Neutrophil (primary cell): ENCODE measurements at regions not wholly inside any gene's neighbourhood (a gene's known extent, or its start where the extent isn't known, plus 50 kb on each side); places are given as distances from the start of the nearest gene placed in this dataset.

Experiments
- H3K27ac ChIP-seq: fragments of 200-600 bp; sonication (generic); 2 replicates; pipeline ENCODE4 v1.5.1; 2016; ENCODE audit warnings: mild to moderate bottlenecking, moderate library complexity
- H3K27me3 ChIP-seq: fragments of 200-600 bp; sonication (generic); 2 replicates; pipeline ENCODE4 v1.6.0; 2016; ENCODE audit warnings: mild to moderate bottlenecking
- H3K36me3 ChIP-seq: fragments of 200-600 bp; sonication (generic); 2 replicates; pipeline ENCODE4 v1.5.1; 2017
- H3K4me1 ChIP-seq, 2 experiments: fragments of 200-600 bp in 1 of 2; sonication (generic) in 1 of 2; 1 replicate in 1 of 2; 2 replicates in 1 of 2; pipeline versions ENCODE4 v1.5.1 to v1.6.1; 2013 to 2016; ENCODE audit warnings: low read depth in 1 of 2, low read length in 1 of 2, mild to moderate bottlenecking in 1 of 2, moderate library complexity in 1 of 2; ENCODE audit not compliant: control insufficient read depth in 1 of 2, insufficient read depth in 1 of 2
- H3K4me3 ChIP-seq, 2 experiments: fragments of 200-600 bp in 1 of 2; sonication (generic) in 1 of 2; 1 replicate in 1 of 2; 2 replicates in 1 of 2; pipeline ENCODE4 v1.5.1; 2013 to 2016; ENCODE audit warnings: low read depth in 1 of 2, low read length in 1 of 2, mild to moderate bottlenecking in 1 of 2, moderate library complexity in 1 of 2
- H3K9me3 ChIP-seq: fragments of 200-600 bp; sonication (generic); 2 replicates; pipeline ENCODE4 v1.5.1; 2016
- CTCF ChIP-seq: fragments of 200-600 bp; sonication (generic); IDR thresholded peaks from 2 replicates; pipeline ENCODE4 v1.5.1; 2016; ENCODE audit warnings: antibody characterized with exemption

- H3K27ac ChIP-seq = no peak overlapping the region
- H3K27me3 ChIP-seq = peaks cover 89% of the 10 kb centered on the region
- H3K36me3 ChIP-seq = no peaks in the 10 kb centered on the region
- H3K4me1 ChIP-seq = peaks cover 0 to 6% of the 10 kb centered on the region in 2 experiments
- no peaks in the 10 kb centered on the region for H3K9me3 ChIP-seq
- no peak overlapping the region for H3K4me3 ChIP-seq
- TF ChIP-seq CTCF = no peak
Observed at GRCh38 chr1:47505267-47505666, 67.4 kb downstream of the FOXD2 start.

- H3K36me3 ChIP-seq = no peaks in the 10 kb centered on the region
- peaks cover 90% of the 10 kb centered on the region for H3K27me3 ChIP-seq
- H3K27ac ChIP-seq = no peak overlapping the region
- no peak overlapping the region for H3K4me3 ChIP-seq
- TF ChIP-seq CTCF = no peak
- peaks cover 0 to 6% of the 10 kb centered on the region in 2 experiments for H3K4me1 ChIP-seq
- H3K9me3 ChIP-seq = no peaks in the 10 kb centered on the region
Observed at GRCh38 chr1:47506053-47506452, 68.2 kb downstream of the FOXD2 start.

- no peak for TF ChIP-seq CTCF
- Histone ChIP-seq H3K27me3 (peaks cover 91% of the 10 kb centered on the region), H3K9me3 (no peaks in the 10 kb centered on the region), H3K36me3 (no peaks in the 10 kb centered on the region), H3K4me1 (peaks cover 0 to 6% of the 10 kb centered on the region in 2 experiments), H3K27ac (no peak overlapping the region), H3K4me3 (no peak overlapping the region)
Observed at GRCh38 chr1:47507144-47507543, 69.3 kb downstream of the FOXD2 start.

- Histone ChIP-seq H3K27me3 (peaks cover 91% of the 10 kb centered on the region), H3K4me1 (peaks cover 0 to 6% of the 10 kb centered on the region in 2 experiments), H3K36me3 (no peaks in the 10 kb centered on the region), H3K9me3 (no peaks in the 10 kb centered on the region), H3K4me3 (no peak overlapping the region), H3K27ac (no peak overlapping the region)
- no peak for TF ChIP-seq CTCF
Observed at GRCh38 chr1:47507881-47508701, 70.2 kb downstream of the FOXD2 start.

GRCh38 chr1:47508702-47509431 is 71.0 kb downstream of the FOXD2 start:
- peaks cover 0 to 6% of the 10 kb centered on the region in 2 experiments for H3K4me1 ChIP-seq
- TF ChIP-seq CTCF = no peak
- peaks cover 91% of the 10 kb centered on the region for H3K27me3 ChIP-seq
- H3K4me3 ChIP-seq = no peak overlapping the region
- no peak overlapping the region for H3K27ac ChIP-seq
- no peaks in the 10 kb centered on the region for H3K36me3 ChIP-seq
- no peaks in the 10 kb centered on the region for H3K9me3 ChIP-seq
